ENCODE measurements at regions not wholly inside any gene's neighbourhood (a gene's known extent, or its start where the extent isn't known, plus 50 kb on each side); places are given as distances from the start of the nearest gene placed in this dataset.
"Not testable (repeated sequence)": the region's sequence is repeated elsewhere in the genome, so short reads cannot be mapped to it uniquely, and the experiment has no call there.

DNA sequence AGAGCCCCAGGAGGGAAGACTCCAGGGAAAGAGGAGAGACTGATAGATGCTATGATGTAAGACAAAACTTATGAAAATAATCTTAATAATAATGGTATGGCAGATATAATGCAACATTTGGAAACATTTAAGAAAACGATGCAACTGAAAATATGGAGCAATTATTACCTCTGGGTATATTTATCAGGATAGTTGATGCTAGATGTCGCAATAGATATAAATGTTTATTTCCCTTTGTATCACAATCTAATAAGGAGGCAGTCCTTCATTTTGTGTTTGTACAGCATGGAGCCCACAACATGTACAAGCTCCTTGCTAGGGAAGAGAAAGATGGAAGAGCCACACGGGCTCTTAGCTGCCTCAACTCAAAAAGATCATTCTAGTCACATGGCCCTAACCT, 101.1 kb upstream of the TMEM132E start:
- intact Hi-C loops (cut with DNase I) = no loop called here
- no peak for DNase-seq (ENCODE audit: low spot score)

DNA sequence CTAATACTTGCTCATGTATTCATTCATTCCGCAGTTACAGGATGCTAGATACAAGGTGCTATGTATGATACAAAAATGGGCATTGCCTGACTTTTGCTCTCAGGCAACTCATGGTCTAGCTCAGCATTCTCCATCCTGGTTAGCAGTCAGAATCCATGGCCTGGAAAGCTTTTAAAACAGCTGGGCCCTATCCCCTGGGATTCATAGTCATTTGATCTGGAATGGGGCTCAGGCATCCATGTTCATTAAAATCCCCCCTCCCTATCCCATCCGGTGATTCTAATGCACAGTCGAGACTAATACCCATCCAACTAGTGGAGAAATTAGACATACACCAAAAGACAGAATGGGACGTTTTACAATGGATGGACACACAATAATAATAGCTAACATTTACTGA, 104.1 kb upstream of the TMEM132E start:
- DNase-seq (ENCODE audit: low spot score) = no peak
- intact Hi-C loops (cut with DNase I) = no loop called here

DNA sequence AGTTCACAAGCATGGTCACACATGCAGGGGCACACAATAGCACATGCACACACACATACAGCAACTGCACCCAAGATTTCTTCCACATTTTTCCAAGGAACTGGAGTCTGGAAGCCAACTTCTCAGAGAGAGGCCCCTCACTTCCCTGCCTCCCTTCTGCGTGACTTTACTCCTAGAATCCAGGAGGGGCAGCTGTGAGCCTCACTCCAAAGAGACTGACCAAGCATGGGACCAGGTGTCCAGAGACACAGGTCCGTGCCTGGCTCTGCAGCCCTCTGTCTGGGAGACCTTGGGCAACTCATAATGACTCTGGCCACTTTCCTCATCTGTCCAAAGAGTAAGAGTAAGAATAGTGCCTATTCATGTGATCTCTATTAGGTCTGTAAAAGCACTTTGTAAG, 104.7 kb upstream of the TMEM132E start:
- intact Hi-C loops (cut with DNase I) = no loop called here
- peak; percentile 3 for DNase-seq (ENCODE audit: low spot score)

DNA sequence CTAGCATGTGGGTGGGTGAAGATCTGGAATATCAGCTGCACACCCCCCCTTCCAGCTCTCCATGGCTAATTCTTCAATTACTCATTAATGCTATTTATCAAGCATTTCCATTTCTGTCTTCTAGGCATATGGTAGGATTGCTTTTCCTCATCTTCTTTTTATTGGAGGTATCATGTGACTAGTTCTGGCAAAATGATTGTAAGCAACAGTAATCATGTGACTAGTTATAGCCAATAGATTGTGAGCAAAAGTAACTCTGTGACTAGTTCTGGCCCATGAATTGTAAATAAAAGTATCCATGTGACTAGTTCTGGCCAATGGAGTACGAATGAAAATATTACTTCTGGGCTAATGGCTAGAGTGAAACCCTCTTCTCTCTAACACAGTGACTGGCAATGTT, 107.0 kb upstream of the TMEM132E start:
- intact Hi-C loops (cut with DNase I) = no loop called here
- DNase-seq (ENCODE audit: low spot score) = no peak

DNA sequence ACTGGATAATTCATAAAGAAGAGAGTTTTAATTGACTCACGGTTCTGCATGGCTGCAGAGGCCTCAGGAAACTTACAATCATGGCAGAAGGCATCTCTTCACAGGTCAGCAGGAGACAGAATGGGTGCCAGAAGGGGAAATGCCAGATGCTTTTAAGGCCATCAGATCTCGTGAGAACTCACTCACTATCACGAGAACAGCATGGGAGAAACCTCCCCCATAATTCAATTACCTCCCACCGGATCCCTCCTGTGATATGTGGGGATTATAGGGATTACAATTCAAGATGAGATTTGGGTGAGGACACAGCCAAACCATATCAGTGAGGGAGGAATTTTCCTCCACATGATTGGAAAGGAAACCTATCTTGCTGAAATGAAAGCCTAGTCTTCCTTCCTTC, 108.1 kb upstream of the TMEM132E start:
- intact Hi-C loops (cut with DNase I); DNase-seq (ENCODE audit: low spot score): not testable (repeated sequence)

DNA sequence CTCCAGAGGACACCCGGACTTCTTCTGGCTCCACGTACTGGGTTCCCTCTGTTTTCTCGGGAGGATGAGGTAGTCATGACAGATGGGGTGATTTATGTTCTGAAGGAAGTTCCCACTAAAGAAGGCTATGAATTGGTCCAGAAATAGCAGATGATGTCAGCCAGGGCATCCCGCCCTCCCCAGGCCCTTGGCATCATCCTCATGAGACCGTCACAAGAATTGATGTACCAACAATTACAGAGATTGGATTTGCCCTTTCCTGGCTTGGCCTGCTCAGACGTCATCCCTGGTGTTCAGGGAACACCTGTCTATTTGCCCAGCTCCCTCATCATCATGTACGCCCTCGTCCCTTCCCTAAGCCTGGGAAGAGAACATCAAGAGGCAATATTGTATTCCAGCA, 102.8 kb upstream of the CCL1 start:
- DNase-seq (ENCODE audit: low spot score) = peak; percentile 29
- intact Hi-C loops (cut with DNase I) = no loop called here

DNA sequence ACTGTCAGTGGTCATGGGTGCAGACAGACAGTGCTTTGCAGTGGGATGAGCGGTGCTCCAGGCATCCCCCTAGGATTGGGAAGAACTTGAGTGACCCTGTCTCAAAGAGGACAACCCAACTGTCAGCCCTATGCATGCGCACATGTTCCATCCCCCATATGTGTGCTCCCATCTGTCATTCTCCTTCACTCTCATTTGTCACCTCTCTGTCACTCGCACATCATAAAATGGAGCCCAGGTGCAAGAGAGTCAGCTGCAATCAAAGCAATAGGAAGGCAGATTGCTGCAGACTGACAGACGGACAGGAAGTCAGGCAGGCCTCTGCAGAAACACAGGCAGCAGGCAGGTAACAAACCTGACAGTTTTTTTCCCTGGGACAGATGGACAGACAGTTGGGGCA, 101.8 kb upstream of the CCL1 start:
- intact Hi-C loops (cut with DNase I) = no loop called here
- DNase-seq (ENCODE audit: low spot score) = no peak

DNA sequence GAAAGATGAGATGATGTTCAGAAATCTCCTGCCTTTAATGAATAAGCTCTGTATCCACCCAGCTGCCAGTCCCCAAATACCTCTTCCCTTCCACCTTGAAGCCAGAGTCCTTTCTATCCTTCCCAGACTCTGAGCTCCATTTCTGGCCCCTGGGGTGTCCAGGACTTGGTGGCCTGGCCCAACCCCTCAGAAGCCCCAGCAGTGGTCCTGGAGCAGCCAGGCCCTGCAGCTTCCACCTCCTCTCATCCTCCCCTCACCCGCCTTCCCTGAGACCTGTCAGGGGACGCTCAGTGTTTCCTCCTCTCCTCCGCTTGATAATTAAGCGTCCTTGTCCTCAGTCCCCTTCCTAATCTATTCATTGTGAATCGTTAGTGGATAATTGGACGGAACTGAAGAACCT, 95.2 kb upstream of the CCL1 start:
- intact Hi-C loops (cut with DNase I) = no loop called here
- DNase-seq (ENCODE audit: low spot score) = peak; percentile 55

DNA sequence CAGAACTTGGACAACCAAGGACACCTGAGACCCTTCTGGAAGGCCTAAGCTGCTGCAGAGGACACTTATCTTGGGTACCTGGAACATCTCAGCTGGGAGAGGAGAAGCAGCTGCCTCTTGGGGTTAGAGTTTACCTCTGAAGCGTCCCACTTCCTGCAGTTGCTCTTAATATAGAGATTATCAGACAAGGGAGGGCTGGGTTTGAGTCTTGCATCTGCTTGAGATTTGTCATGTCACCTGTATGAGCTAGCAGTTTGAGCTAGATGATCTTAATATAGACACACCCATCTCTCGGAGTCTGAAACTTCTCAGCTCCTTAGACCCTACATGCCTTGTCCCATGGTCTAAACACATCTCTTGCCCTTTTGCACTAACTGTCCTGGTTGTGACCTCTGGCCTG, 93.1 kb upstream of the CCL1 start:
- intact Hi-C loops (cut with DNase I) = no loop called here
- DNase-seq (ENCODE audit: low spot score) = peak; percentile 4

DNA sequence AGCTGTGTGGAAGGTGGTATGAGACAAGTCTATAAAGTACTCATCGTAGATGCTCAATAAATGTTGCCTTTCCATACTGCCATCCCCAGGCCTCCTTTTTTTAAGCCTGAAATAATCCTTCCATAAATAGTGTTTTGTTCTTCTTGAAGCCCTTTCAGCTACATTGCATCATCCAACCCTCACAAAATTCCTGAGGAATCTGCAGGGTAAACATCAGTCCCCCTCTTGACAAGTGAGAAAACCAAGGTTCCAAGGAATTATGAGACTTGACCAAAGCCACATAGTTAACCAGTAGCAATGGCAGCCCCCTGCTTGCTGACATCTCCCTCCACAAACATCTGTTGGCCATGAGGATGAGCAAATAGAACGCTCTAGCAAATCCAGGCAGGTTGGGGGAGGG, 89.7 kb upstream of the CCL1 start:
- DNase-seq (ENCODE audit: low spot score) = peak; percentile 43
- intact Hi-C loops (cut with DNase I) = no loop called here

DNA sequence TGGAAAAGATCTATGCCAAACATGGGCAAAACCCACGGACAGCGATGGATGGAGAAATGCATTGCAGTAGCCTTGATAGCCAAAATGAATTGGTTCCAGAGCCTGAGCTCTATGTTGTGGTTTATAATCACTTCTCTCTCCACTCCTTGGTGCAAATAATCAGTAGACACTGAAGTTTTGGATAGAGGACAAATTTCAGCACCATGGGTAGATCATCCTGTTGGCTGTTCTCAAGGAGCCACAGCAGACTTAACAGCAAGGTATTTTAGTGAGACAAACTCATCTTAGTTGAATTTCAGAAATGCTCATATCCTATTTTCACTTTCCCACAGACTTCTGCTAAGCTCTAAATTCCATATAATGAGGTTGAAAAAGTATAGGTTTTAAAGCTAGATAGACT, 88.3 kb upstream of the CCL1 start:
- intact Hi-C loops (cut with DNase I) = no loop called here
- DNase-seq (ENCODE audit: low spot score) = peak; percentile 4

DNA sequence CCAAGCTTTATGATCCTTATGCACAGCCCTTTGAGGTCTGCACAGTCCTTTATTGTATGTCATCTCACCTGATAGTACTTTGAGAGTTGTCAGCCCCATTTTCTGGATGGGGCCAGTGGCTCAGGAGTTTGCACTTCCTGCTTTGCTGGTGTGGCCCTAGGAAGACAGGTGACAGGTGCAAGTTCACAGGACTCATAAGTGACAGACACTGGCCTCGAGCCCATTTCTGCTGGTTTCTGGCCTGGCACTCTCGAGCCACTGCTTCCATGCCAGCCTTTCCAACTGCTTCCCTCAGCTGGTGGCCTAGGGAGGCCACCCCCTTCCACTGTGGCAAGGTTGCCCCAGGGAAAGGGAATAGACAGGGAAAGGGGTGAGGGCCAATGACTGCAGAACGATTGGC, 84.4 kb upstream of the CCL1 start:
- peak; percentile 31 for DNase-seq (ENCODE audit: low spot score)
- intact Hi-C loops (cut with DNase I) = no loop called here

DNA sequence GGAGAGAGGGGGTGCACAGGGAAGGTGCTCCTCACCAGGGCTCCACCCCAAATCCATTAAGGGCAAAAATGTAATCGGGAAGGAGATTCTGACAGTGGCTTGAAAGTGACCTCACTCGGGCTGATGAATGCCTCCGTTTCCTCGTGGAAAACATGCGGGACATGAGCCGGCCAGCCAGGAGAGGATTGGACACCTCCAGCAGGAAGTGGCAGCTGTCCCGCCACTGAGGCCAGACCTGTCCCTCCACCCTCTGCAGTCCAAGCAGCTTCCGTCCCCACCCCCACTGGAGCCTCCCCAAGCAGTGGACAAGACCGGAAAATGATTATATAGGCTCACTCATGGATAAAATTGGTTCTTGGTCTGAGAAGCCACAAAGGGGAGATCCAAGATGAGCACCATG, 82.1 kb upstream of the CCL1 start:
- intact Hi-C loops (cut with DNase I) = no loop called here
- DNase-seq (ENCODE audit: low spot score) = no peak

DNA sequence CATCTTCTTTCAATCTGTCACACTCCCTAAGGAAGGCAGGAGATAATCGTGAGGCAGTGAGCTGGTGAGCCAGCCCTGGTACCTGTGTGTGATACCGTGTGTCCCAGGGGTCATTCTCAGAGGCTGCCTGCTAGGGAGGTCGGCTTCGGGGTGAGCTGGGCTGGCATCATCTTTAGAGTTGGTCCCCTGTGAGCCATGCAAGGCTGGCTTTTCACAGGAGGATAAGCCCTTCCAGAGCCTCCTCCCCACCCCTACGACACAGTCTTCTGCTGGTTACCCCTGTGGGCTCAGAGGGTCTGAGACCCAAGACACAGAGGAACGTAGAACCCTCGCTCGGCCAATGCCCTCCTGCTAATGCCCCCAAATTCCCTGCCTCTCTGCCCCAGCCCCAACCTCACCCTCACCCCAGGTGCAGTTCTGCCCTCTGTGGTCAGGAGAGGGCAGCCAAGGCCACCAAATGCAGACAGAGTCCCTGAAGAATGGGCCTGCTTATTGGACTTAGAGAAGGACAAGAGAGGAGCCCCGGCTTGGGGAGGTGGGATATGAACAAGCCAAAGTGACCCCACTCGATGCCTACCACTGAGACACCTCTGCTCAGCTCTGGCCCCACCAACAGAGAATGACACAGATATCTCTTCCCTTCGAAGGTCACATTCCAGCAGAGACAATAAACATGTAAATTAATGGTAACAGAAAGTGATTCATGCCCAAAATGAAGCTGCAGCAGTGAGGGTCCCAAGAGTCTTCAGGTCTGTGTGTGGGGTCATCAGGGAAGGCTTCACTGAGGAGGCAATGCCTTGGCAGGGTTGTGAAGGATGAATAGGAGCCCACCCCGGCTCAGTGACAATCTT, 80.8 kb upstream of the CCL1 start:
- no peak for DNase-seq (ENCODE audit: low spot score)
- intact Hi-C loops (cut with DNase I) = loop anchor here (5.0 kb wide), 2 partner anchors 538 to 673 kb away; partner anchors contain the start of genes LIG3 and RAD51D

DNA sequence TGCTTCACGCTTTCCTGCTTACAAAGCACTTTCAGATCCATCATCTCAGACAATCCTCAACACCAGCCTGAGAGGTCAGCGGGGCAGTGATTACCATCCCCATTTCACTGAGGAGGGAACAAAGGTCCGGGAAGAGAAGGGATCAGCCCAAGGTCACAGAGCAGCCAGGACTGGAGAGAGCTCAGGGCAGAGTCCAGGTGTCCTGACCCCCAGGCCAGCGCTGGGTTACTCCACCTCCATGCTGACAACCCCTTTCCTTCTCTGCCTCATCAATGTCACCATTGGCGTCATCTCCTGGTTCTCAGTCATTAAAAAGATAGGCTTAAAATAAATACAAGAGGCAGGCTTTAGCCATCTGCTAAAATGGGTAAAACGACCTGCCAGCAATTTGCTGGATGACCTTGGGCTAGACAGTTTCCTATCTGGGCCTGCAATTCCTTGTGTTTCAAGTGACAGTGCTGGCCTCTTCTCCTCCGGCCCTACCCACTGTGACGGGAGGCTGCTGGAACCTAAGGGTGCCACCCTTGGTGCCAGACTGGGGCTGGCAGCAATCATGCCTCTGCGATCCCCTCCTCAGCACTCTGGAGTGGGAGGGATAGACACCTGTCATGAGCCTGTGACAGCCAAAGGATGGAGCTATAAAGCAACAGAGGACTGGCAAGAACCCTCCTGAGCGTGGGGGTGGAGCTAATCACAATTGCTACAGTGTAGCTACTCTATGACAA, 79.5 kb upstream of the CCL1 start:
- no peak for DNase-seq (ENCODE audit: low spot score)
- intact Hi-C loops (cut with DNase I) = loop anchor here (5.0 kb wide), 2 partner anchors 540 to 675 kb away; partner anchors contain the start of genes LIG3 and RAD51D

DNA sequence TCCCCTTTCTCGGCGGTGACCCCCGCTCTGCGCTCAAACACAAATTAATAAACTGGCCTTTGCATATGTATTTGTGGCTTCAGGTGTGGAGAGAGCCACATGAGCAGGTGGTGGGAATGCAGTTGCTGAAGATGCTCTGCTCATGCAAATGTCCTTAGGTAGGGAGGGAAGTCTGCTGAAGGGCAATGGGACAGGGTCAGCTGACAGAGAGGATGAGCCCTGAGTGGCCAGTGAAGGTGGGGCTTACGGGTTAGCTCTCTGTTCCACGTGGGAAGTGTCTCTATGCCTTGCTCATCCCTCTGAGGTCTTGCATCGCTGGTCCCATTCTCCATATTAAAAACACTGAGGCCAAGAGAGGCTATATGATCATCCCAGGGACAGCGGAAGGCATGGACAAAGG, 74.2 kb upstream of the CCL1 start:
- intact Hi-C loops (cut with DNase I) = no loop called here
- DNase-seq (ENCODE audit: low spot score) = no peak

DNA sequence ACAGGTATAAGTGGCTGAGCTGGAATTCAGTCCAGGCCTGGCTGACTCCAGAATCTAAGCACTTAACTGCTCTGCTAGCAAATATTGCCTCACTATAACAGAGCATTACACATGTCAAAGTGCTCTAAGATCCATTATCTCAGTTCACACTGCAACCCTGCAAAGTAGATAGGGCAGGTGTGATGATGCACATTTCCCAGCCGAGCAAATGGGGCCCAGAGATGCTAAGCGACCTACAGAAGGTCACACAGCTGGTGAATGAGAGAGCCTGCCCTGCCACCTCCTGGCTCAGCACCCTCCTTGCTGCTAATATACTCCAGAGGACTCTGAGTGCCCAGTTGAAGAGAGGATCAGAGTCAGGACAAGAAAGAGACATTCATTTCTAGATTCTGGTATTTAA, 73.6 kb upstream of the CCL1 start:
- DNase-seq (ENCODE audit: low spot score) = no peak
- intact Hi-C loops (cut with DNase I) = no loop called here

DNA sequence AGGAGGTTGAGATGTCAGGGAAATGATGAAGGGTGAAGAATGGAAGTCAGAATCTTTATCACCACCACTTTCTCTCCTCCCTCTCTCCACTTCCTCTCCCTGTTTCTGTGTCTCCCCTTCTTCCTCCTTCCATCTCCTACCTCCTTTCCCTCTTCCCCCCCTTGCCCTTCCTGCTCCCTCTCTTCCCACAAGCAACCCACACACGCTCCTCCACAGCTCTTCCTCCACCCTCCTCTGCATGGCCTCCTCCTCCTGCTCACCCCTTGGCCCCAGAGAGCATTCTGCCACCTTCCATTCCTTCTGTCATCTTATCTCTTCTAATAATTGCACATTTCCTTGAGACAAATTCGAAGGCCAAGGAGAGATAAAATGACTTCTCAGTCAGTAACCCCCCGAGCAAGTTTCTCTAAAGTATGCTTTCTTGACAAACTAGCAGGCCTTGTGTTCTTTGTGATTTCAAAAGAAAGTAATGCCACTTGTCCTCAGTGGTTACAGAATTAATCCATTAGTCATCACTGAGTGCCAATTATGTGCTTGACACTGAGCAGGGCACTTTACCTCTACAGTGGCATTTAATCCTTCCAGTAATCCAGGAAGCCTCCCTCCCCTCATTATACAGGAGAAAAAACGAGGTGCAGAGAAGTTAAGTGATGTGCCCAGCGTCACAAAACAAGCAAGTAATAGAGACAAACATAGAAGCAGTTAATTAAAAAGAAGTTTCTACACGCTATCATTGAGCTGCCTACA, 72.3 kb upstream of the CCL1 start:
- DNase-seq (ENCODE audit: low spot score) = no peak
- intact Hi-C loops (cut with DNase I) = no loop called here

DNA sequence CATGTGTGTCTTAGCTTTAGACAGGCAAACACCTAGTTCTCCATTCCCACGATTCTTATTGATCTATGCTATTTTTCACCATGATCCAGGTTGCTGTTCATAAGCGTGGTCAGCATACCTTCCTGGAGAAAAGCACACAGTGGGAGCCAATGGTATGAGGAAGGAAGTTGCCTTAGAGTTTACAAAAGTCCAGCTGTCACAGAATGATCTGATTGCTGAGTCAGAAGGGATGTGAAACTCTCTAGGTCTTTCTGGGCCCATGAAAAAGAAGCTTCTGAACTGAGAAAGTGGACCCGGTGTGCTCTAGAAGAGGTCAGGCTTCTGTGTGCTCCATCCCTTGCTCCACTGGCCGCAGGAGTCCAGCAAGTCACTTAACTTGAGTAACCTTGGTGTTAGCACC, 71.0 kb upstream of the CCL1 start:
- DNase-seq (ENCODE audit: low spot score) = no peak
- intact Hi-C loops (cut with DNase I) = no loop called here

DNA sequence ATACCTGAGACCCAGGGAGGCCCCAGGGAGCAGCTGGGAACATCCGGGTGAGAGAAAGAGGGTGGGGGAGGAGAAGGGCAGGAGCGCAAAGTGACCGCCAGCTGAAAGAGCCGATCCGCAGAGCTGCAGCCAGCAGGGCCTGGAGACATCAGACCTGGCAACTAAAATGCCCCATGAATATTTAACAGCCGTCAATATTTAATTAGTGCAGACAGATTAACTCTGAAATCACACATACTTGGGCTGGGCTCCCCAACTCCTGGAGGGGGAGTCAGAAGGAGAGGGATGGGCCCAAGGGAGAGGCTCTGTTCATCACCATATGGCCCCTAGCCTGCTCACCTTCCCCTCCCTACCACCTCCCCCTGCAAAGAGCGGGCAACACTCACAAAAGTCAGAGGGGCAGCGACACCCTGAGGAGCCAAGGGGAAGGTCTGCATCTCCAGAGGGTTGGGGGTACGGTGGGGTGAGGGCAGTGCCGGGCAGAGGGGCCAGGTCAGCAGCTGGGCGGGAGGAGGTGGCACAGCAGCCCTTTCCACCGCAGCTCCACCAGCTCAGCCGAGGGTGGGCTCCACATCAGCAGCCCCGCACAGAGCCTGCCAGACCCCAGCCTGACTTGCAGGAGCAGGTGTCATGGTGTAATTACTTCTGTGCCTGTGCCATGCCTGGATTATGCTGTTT, 61.9 kb upstream of the CCL1 start:
- no peak for DNase-seq (ENCODE audit: low spot score)
- intact Hi-C loops (cut with DNase I) = loop anchor here (5.0 kb wide), 3 partner anchors 92 to 692 kb away; partner anchors contain the start of gene RAD51D

Measured in cardiac septum (tissue), 1 donor.